ENCODE measurements at regions not wholly inside any gene's neighbourhood (a gene's known extent, or its start where the extent isn't known, plus 50 kb on each side); places are given as distances from the start of the nearest gene placed in this dataset.

DNA sequence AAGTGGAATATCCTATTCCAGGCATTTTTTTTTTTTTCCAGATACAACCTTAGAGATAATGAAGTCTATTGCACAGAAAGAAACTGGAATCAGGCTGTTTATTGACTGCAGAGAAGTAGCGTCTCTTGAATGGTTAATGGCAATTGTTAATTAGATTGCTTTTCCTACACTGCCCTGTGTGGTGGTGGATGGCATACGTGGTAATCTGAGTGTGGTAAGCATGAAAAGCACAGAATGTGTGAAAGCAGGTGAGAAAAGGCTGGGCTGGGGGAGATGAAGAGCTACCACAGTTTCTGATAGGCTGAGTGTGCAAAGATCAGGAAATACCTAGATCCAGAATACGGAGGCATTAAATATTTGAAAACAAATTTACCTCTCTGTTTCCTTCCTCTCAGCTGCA lies 486.3 kb upstream of the TBL1XR1 start:
- TF ChIP-seq, protein P1, sequence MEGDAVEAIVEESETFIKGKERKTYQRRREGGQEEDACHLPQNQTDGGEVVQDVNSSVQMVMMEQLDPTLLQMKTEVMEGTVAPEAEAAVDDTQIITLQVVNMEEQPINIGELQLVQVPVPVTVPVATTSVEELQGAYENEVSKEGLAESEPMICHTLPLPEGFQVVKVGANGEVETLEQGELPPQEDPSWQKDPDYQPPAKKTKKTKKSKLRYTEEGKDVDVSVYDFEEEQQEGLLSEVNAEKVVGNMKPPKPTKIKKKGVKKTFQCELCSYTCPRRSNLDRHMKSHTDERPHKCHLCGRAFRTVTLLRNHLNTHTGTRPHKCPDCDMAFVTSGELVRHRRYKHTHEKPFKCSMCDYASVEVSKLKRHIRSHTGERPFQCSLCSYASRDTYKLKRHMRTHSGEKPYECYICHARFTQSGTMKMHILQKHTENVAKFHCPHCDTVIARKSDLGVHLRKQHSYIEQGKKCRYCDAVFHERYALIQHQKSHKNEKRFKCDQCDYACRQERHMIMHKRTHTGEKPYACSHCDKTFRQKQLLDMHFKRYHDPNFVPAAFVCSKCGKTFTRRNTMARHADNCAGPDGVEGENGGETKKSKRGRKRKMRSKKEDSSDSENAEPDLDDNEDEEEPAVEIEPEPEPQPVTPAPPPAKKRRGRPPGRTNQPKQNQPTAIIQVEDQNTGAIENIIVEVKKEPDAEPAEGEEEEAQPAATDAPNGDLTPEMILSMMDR (IDR thresholded peaks at IDR 0.05), result no peak

DNA sequence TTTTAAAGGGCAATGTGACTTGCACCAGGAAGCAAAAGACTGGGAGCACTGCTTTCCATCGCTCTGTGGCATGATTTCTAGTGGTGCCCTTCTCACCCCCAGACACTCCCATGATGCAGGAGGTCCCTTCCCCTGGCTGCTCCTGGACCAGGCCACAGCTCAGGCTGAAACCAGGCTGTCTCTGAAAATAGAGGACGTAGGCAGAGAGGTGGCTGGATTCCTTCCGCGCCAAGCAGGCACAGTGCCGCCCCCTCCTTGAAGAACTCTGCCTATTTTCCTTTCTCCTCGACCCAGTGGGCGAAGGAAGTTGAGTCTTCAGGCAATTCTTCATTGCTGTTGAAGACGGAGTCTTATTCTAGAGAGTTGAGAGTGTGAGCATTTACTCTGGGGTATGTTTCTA lies 489.4 kb upstream of the TBL1XR1 start:
- TF ChIP-seq, protein P1 (IDR thresholded peaks at IDR 0.05), result no peak

DNA sequence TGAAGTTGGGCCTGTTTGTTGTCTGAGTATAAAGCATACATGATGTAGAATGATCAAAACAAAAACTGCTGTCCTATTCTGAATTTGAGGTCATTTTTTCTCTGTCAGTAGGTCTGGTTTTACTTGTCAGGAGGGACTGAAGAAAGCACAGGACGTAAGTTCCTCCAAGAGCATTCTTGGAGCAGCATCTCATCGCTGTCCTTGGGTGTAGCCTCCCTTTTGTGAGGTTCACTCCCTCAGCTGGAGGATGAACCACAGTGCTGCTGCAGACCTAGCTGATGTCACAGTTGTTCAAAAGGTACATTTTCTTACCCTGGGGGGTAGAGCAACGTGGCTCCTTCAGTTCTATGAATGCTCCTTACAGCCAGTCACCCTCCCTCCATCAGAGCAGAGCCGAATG lies 490.0 kb upstream of the TBL1XR1 start:
- TF ChIP-seq, protein P1 (IDR thresholded peaks at IDR 0.05), result no peak

DNA sequence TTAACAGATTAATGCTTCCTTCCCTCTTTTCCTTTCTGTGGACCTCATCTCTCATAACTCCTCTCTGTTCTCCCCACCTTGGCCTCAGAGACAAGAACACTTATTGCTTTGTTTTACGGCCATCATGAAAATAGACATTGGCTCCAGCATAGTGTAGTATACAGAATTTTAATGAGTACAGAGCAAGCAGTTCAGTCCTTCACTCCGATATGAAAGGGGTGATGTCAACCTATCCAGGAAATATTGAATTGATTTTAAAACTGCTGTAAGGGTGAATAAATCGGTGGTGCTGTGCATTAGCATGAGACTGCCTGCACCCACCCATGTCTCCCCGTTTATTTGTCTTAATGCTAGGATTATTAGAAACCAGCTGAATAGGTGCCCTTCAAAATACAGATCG lies 490.9 kb upstream of the TBL1XR1 start:
- TF ChIP-seq, protein P1 (IDR thresholded peaks at IDR 0.05), result no peak

DNA sequence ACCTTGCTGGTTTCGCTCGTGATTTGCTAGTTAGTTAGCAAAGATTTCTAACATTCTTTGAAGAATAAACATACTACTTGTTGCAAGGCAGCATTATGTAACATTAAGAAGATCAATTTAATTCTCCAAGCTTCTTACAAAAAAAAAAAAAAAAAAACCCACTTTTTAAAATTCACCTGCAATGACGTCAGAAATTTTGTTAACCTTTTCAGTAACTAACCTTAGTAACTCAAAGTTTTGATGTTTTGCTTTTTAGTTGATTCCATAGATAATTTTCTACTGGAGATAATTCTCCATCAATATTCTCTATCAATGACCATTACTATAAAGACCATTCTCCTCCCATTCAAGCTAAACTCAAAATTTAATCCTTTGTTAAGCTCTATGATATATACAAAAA lies 491.8 kb upstream of the TBL1XR1 start:
- TF ChIP-seq, protein P1 (IDR thresholded peaks at IDR 0.05), result no peak

DNA sequence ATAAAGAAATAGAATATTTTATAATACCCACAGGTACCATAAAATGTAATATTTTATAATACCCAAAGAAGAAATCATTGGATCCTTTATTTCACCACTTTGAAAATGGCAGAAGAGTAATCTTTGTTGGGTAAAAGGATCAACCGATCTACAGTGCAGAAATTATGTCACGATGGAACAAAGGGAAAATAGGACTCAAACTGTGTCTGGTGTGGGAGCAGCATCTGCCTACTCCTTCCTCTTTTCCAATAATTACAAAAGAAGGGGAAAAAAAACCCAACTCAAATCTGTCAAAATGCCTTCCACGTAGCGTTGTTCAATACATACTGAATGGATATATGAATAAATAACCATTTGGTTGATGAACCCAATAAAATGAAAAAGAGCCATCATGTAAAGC lies 492.6 kb upstream of the TBL1XR1 start:
- TF ChIP-seq, protein P1 (IDR thresholded peaks at IDR 0.05), result no peak

DNA sequence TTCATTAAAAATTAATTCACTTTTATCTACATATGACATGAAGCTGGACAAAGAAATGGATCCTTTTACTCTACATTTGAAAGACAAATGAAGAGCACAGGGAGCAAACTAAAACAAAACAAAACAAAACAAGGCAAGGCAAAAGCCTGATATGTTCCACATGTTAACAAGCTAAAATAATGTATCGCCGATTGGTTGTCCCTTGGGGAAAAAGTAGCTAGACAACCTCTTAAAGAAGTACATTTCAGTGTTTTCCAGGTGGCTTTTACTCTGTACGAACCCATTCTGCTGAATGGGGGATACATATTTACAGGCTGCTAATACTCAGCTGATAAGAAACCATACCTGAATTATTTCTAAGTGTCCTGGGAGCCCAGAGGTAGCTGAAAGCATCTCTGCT lies 493.0 kb upstream of the TBL1XR1 start:
- TF ChIP-seq, protein P1 (IDR thresholded peaks at IDR 0.05), result no peak

DNA sequence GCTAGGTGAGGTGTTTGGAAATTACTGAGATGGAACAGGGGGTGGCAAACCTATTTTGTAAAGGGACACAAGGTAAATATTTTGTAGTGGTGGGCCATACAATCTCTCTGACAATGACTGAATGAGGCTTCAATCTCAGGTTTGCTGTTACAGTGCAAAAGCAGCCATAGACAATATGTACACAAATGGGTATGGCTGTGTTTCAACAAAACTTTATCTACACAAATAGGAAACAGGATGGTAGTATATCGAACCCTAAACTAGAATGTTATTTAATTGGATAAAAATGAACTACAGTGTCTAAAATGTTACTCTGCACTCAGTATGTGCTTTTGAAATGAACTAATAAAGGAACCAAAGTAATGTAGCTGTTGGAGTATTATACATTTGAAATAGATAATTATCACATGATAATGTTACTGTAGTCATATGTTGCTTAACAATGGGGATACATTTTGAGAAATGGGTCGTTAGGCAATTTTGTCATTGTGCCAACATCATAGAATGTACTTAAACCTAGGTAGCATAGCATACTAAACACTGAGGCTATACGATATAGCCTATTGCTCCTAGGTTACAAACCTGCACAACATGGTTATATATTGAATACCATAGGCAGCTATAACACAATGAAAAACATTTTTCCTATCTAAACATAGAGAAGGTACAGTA lies 495.2 kb upstream of the TBL1XR1 start:
- TF ChIP-seq, protein P1 (IDR thresholded peaks at IDR 0.05), result no peak

Measured in LNCAP (cell line).